Activated CD4-positive, alpha-beta T cell treated with anti-CD3 and anti-CD28 coated beads, Interleukin-2, Interleukin-4, amounts not matched to agents 100 ng/mL and 50 ng/mL, durations not matched to agents 16 hours and 8 hours (primary cell): ENCODE measurements at regions not wholly inside any gene's neighbourhood (a gene's known extent, or its start where the extent isn't known, plus 50 kb on each side); places are given as distances from the start of the nearest gene placed in this dataset.

Experiments used
- DNase-seq: peaks from one replicate; pipeline ENCODE4 v3.0.0-alpha.2; 2020; ENCODE audit warnings: low spot score

DNA sequence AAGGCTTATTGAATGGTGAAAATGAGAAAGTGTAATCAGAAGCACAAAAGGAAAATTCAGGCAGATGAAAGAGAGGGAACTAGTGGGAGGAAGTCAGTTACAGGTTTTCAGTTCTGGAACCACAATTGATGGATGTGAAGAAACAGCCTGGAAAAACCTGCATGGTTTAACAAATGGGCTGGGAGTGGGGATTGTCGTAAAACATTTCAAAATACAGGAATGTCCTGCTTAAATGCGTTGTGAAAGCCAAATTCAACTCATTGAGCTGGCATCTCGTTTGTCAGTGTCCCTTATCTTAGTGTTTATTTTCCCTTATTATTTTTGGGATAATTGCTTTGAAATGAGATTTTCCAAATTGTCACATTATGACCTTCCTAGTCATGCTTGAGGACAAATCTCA is 106.5 kb upstream of the RFC3 start:
- DNase-seq = no peak

DNA sequence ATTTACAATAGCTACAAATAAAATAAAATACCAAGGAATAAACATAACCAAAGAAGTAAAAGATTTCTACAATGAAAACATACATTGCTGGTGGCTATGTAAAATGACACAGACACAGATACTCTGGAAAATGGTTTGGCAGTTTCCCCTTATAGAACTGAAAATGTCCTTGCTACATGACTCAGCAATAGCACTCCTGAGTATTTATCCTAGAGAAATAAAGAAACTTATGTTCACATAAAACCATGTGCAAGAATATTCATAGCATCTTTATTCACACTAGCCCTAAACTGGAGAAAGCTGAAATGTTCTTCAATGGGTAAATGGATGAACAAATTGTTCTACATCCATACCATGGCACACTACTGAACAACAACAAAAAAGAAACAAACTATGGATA is 100.2 kb upstream of the RFC3 start:
- no peak for DNase-seq

DNA sequence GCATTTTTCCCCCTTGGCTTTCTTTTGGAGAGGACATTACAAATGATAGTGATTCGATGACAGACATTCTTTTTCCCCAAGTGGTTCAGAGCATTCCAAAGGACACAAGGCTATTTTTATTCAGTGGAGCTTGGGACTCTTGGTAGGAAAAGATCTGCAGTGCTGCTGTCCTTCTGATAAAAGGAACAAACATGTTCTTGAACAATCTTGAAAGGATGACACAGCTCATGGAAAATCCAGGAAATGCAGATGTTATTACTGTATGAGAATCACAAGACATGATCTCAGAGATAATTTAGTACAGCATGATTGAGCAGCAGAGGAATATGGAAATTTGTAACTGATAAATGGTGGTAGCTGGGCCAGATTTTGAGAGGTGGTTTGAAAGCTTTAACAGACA is 96.2 kb upstream of the RFC3 start:
- DNase-seq = no peak

- DNase-seq = peak; percentile 3
Measured at GRCh38 chr13:33722216-33722915, 95.6 kb upstream of the RFC3 start.

- DNase-seq = no peak
Measured at GRCh38 chr13:33723365-33723764, 94.6 kb upstream of the RFC3 start.

DNA sequence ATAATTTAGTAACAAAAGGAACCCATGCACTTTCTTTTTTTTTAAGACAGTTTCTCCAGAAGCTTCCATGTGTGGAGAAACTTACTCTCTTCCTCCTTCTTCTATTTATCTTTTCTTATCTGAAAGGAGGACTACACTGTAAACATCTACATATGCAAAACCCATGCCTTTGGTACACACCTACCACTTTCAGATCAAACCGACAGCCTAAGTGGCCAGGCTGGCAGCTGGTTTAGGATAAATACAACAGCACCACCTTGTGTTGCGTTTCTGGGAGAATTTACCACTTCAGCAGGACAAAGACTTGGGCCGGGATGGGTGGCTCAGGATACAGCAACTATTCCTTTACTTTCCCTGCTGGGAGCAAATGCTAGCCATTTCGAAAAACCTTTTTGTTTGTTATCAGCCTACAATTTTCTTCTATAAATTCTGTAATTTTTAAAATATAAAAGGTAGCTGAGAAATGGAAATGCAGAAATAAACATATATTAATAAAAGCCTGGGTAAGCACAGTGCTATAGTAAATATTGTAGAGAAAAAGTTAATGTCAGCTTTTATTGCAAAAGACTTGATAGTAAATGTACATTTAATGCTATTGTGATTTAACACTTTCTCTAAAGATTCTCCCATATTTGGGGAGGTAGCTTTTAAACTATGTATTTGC is 94.0 kb upstream of the RFC3 start:
- DNase-seq = peak; percentile 82

DNA sequence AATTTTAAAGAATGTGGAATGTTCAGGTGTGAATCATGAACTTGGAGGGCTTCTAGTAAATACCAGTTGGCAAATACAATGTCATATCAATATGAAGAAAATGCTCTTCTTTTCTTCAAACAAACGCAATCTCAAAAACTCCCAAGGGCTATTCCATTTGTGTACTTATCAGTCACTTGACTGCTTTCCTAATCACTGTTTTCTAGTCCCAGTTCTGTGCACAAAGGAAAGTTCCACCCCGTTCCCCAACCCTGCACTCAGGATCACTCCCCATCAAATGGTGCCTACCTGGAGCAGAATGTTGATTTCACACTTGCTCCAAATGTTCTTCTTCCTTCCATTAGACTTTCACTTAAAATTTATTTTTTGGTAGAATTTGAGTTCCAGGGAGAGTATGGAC is 92.6 kb upstream of the RFC3 start:
- no peak for DNase-seq

GRCh38 chr13:33727297-33728083 is 90.5 kb upstream of the RFC3 start:
- DNase-seq = no peak

GRCh38 chr13:33728271-33729037 is 89.5 kb upstream of the RFC3 start:
- DNase-seq = peak; percentile 11

DNA sequence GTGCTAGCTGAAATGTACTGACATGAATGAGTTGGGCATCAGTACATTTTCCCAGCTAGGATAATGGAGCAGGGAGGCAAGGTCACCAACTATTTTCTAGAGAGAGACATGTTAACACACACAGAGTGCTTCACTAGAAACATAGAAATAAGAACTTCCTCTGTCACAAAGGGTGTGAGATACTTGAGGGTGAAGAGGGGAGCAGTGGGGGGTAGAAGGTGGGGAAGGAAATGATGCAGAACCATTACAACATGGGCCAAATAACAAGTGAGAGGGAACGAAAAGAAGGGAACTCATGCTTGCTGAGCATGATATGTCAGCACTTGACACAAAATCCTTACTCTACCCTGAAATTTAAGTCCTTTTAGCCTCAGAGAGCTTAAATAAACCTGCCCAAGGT is 87.8 kb upstream of the RFC3 start:
- DNase-seq = no peak

- DNase-seq = no peak
Measured at GRCh38 chr13:33730619-33731018, 87.3 kb upstream of the RFC3 start.

- no peak for DNase-seq
Measured at GRCh38 chr13:33735276-33735675, 82.7 kb upstream of the RFC3 start.

- DNase-seq = no peak
Measured at GRCh38 chr13:33739254-33739653, 78.7 kb upstream of the RFC3 start.

GRCh38 chr13:33740134-33740538 is 77.8 kb upstream of the RFC3 start:
- no peak for DNase-seq

DNA sequence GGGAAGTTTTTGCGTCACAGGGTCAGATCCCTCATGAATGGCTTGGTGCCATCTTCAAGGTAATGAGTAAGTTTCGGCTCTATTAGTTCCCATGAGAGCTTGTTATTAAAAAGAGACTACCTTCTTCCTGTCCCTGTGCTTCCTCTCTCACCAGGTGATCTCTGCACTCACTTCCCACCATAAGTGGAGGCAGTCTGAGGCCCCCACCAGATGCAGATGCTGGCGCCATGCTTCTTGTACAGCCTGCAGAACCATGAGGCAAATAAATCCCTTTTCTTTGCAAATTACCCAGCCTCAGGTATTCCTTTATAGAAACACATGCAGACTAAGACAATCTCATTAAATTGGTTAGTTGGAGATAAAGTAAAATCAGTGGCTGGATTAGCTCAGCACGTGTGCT is 75.6 kb upstream of the RFC3 start:
- no peak for DNase-seq

GRCh38 chr13:33743438-33744368 is 74.2 kb upstream of the RFC3 start:
- peak; percentile 42 for DNase-seq

DNA sequence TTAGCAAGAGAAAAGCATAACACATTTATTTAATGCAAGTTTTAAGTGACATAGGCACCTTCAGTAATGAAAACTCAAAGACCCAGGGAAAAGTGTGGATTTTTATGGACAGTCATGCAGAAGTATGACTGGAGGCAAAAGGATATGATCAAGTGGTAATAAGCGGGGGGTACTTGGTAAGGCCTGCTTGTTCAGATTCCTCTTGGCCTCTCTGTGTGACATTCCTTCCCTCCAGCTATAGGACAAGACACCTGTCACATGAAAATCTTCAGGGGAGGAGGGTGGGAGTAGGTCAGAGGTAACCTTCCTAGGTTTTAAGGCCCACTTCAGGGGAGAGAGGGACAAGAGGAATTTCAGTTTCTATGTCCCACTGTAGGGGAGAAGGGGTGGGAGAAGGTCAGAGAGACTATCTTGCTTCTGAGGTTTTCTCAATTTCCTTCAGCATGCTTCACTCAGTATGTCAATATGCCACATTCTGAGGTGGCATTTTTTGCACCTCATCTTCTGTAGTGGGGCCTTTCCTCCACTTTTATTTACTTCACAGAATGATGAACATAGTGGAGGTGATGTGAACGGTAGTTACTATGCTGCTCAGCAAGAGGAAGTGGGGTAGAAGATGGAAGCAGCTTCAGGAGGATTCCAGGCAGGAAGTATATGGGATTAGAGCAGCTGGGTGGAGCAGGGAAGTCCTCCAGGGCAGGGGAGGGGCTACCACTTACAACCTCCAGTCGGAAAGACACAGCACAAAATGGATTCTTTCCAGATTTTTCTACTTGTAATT is 73.2 kb upstream of the RFC3 start:
- no peak for DNase-seq

- DNase-seq = no peak
Measured at GRCh38 chr13:33745370-33746324, 72.3 kb upstream of the RFC3 start.

GRCh38 chr13:33746867-33747266 is 71.1 kb upstream of the RFC3 start:
- DNase-seq = no peak
